ENCODE measurements at regions not wholly inside any gene's neighbourhood (a gene's known extent, or its start where the extent isn't known, plus 50 kb on each side); places are given as distances from the start of the nearest gene placed in this dataset.

DNA sequence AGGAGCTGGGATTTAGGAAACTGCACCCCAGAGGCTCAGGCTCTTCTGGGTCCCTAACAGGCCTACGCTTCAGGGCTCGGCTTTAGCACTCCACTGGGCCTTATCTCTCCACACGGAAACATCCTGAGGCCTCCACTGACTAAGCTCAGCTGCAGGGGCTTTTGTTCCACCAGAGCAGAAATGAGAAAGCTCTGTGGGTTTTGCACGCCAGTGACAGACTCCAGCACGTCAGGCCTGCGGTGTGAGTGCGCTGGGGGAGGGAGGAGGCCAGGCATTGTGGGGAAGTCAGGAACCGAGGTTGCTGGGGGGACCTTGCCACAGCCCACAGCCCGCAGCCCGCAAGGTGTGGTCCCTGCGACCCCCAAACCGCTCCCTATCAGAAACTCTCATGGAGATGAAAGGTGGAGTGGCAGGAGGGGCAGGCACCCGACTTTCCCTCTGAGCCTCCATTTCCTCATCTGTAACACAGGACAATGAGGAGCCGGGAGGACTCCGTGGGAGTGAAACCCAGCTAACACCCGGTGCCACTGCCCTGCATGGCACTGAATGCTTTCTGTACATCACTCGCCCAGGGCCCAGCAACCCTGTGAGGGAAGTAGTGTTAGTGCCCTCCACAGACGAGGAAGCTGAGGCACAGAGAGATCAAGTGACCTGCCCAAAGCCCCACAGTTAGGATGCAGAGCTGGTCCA, 106.5 kb downstream of the TPRA1 start:
- DNase-seq (ENCODE audit: low read depth in 2 of 2), result peak; percentile 53 to 64

DNA sequence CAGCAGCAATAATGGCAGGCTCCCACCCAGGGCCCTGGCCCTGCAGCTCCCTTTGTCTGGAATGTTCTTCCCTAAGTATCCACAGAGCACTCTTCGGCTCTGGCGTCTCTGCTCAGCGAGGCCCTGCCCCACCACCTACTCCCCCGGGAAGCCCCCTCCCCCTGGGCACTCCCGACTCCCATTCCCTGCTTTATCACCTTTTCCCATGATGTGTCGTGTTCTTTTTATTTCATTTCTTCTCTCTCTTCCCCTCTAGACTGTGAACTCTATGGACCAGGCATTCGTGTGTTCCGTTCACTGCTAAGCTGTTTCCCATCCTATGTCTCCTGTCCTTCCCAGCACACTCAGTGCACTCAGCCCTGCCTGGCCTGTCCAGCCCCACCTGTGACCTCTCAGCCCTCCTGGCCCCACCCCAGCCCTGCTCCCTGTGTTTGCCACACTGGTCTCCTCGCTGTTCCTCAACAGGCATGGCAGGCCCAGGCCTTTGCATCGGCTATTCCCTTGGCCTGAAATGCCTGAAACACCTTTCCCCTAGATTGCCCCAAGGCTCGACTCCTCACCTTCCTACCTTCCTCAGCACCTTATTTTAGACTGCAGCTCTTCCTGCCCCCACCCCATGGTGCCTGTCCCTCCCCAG, 107.4 kb downstream of the TPRA1 start:
- no peak for DNase-seq (ENCODE audit: low read depth in 2 of 2)

DNA sequence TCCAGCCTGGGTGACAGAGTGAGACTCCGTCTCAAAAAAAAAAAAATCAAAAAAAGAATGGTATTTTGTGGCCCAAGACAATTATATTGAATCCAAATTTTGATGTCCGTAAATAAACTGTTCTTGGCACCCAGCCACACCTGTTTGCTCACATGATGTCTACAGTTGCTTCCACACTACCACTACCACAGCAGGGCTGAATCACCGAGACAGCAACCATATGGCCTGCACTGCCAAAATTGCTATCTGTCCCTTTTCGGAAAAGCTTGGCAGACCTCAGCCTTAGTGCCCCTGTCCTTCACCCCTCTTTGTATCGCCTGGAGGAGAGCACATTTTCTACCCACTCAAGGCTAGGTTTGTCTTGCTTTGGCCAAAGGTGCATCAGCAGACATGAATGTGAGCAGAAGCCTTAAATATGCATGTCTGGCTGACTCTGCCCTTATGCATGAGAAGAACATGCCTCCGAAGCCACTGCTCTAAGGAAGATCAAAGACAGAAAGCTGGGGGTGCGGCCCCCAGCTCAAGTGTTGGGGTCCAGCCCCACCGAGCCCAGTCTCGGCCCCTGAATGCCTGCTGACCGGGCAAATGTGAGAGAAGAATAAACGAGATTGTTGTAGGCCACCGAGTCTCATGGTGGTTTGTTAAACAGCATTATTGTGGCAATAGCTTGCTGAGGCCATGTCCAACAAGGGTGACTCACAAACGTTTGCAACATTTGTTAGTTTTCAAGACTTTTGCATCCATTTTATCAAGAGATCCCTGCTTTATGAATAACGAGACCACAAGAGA, 108.1 kb downstream of the TPRA1 start:
- DNase-seq (ENCODE audit: low read depth in 2 of 2), result no peak

DNA sequence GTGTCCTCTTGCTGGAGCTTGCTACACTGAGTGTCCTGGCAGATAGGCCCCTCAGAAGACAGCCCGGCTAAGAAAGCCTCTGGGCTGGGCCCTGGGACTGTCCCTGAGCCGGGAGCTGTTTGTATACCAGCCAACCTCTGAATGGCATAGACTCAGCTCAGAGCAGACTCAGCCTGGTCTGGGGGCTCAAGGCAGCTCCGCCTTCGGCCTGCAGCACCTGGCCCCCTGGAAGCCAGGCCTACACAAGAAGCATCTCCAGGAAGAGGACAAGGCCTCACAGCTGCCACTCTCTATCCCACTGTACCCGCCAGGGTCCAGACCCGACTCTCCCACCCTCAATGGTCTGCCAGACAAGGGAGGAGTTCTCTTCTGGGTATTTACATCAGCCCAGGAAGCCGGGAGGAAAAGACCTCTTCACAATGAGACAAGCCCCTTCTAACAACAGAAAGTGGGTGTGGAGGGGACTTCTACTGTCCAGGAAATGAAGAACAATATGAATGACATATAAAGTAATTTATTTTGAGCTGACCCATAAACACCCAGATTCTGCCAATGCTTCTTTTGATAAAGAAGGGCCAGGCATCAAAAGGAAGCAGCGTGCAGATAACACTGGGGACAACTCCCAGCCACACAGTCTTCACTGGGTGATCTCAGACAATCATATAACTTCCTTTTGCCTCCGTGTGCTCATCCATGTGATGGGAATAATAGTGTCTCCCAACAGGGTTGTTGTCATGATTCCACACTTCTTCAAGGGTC, 110.2 kb downstream of the TPRA1 start:
- DNase-seq (ENCODE audit: low read depth in 2 of 2), result no peak

DNA sequence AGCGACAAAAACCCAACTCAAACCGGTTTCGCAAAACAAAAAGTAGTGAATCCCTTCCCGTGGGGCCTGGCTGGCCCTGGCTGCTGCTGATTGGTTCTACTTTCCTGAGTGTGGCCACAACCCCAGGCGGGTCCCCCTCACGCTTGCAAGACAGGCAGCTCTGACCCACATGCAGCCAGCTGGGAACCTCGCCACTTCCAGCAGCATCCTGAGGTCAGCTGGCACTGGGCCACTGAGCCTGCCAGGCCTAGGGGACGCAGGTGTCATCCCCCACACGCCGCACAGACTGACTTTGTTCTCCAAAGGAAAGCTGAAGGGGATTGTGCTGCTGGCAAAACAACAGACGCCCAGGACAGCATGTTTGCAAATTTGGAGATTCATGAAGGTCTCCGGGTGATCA, 111.1 kb downstream of the TPRA1 start:
- no peak for DNase-seq (ENCODE audit: low read depth in 2 of 2)

DNA sequence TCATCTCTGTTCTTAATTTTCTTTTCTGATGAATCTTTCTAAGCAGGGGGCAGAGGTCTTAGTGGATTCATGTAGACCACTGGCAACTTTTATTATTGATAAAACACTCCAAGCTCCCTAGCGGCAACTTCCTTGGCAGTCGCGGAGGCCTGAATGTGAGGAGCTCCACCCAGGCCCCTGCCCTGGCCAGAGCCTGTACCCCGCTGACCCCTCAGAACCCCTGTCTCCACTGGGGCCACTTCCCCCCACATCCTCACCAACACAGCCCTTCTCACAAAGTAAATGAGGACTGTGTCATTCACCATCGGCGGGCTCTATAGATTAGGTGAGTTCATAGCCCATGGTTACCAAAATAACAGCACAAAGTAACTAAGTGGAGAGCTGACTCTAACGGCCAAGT, 111.6 kb downstream of the TPRA1 start:
- no peak for DNase-seq (ENCODE audit: low read depth in 2 of 2)

DNA sequence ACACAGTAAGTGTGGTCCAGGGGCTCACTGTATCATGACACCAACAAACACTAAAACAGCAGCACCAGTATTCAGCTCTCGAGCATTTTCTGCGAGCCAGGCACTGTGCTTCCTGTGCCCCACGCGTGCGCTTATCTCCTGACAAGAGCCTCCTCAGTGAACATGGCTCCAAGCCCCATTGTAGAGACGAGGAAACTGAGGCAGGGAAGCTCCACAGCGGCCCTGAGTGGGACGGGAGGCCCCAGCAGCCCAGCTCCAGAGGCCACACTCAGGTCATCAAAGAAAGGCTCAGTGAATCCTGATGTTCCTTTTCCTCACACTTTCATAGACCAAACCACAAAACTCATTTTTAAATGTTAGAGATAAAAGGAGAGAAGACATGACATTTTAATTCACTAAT, 113.1 kb downstream of the TPRA1 start:
- no peak for DNase-seq (ENCODE audit: low read depth in 2 of 2)

DNA sequence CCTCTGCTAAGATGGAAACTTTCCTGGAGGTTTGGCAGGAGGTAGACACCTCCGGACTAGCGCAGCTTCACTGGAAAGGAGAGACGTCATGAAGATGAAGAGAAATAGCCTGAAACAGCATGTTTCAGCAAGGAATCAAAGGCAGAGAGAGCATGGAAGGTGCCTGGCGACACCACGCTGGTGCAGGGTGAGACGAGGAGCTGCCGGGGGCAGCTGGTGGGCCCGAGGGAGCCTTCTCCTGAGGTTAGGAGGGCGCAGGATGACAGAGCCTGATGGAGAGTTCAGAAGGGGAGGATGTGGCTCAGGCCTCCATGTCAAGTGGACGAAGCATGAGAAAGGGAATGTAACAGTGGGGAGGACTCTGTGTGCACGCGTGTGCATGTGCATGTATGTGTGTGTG, 113.6 kb downstream of the TPRA1 start:
- DNase-seq (ENCODE audit: low read depth in 2 of 2), result no peak

DNA sequence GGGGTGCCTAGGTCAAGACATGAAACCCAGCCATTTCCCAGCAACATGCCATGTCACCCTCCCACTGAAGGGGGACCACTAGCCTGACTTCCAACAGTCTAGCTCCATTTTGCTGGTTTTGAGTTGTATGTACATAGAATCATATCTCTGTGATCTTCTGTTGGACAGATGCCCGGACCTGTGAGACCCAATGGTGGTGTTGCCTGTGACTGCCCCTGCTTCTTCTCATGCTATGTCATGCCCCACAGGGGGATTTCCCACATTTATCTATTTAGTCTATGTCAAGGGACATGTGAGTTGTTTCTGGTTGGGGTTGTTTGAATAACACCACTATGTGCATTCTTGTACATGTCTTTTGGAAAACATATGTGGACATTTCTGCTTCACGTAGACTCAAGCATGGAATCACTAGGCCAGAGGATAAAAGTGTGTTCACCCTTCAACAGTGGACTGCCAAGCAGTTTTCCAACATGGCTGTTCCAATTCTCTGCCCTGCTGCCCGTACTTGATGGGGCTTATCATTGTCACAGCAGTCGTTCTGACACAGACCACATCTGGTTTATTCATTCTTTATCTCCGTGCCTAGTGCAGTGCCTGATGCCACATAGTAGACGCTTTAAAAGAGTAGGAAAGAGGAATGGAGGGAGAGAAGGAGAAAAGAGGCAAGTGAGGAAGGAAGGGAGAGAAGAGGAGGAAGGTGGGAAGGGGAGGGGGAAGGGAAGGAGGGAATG, 114.4 kb downstream of the TPRA1 start:
- DNase-seq (ENCODE audit: low read depth in 2 of 2), result no peak

DNA sequence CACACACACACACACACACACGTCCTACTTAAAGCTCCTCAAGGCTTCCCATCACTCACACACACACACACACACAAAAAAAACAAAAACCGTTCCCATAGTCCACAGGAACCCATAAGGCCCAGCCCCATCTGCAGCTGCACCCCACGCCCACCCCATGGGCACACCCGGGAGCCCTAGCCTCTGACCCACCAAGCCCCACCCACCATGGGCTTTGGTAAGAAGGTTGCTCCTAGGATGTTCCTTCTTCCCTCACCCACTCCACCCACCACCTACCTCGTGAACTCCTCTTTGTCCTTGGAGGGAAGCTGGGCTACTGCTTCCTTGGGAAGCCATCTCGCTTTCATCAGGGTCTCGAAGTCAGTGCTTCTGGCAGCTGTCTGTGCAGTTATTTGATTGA, 115.1 kb downstream of the TPRA1 start:
- DNase-seq (ENCODE audit: low read depth in 2 of 2), result no peak

DNA sequence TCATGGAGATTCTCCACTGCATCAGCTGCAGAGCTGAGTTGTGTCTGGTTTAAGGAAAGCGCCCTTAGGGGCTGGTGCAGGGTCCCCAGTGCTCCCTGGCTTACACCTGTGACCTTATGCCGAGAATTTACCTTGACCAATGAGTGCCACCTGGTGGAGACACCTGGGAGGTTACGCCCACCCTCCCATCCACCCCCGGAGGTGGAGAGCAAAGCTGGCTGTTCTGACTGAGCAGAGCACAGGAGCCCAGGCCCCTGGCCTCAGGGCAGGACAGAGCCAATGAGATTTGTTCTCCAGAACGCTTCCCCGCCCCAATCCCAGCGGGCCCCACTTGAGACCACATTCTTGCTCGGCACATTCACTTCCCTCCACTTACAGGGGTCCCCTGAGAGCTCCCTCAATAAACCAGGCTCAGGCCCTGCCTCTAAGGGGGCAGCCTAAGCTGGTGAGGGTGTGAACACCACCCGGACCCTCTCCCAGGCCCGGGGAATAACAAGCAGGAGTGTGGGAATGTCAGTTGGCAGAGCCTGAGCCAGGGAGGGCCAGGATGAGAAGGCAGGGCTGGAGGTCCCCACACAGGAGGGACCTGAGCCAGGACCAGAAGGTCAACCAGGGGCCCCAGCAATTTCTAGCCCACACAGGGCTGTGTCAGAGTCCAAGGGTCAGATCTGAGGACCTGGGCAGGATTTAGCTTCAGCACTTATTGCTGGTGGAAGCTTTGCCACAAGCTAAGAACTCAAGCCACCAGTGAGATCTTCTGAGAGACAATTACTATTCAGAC, 117.1 kb downstream of the TPRA1 start:
- DNase-seq (ENCODE audit: low read depth in 2 of 2), result no peak

DNA sequence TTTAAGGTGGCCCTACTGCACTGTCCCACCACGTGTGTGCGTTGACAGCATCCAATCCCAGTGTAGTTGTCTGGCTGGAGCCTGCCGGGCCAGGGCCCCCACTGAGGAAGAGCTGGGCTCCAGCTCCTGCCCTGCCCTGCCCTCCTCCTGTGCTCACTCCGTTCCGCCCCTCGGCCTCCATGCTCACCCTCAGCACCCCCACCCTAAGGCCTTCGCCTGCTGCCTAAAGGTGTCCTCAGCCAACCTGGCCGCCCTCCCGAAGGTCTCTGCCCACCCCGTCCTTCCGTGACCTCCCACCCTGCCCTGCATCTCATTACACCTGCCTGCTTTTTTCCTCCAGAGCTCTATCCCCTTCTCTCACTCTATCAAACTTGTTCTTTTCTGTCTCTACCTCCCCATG, 118.0 kb downstream of the TPRA1 start:
- DNase-seq (ENCODE audit: low read depth in 2 of 2), result no peak

DNA sequence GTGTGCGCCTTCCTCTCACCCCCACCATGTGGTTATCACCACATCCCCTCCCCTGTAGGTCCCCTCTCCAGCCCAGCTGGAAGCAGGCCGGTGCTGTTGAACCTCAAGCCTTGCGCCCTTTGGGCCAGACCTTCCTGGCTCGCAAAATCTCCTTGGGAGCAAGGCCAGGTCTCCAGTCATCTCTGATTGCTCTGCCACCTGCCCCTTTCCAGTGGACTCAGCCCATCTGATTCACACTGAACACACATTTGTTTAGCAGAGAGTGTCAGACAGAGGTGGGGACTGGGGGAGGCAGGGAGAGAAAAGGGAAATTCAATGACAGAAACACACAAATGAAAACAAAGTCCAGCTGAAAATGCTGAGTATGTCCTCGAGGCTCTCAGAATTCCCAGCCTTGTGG, 119.4 kb downstream of the TPRA1 start:
- DNase-seq (ENCODE audit: low read depth in 2 of 2), result no peak

DNA sequence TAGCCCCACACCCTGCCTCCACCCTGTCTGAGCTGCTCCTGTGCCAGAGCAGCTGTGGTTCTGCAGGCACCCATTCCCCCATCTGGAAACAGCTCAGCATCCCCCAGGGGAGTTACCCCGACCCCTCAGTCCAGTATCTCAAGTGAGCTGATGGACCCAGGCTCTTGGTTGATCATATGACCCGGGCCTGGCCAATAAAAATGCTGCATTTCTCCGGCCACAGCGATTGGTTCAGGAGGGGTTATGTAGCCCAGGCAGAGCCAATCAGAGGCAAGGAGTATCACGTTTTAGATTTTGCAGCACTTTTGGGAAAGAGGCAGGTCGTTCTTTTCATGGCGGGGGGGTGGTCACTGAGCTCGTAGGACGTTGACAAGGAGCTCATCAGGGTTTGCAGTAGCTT, 120.8 kb downstream of the TPRA1 start:
- no peak for DNase-seq (ENCODE audit: low read depth in 2 of 2)

DNA sequence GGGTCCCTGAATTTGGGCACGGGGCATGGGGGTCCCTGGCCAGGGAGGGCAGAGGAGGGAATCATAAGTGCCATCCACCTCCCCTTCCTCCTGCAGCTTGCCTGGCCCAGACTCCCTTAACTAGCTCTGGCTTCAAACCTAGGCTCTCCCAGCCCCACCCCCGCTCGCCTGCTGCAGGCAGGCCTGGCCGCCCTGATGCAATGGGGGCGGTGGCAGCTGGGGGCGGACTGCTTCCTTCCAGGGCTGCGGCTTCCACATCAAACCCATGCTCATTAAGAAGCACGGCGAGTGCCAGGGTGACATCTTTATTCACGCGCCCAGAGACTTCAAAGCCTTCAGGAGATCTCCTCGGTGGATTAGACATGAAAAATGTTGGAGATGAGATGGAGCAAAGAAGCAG, 123.1 kb downstream of the TPRA1 start:
- DNase-seq (ENCODE audit: low read depth in 2 of 2), result no peak

DNA sequence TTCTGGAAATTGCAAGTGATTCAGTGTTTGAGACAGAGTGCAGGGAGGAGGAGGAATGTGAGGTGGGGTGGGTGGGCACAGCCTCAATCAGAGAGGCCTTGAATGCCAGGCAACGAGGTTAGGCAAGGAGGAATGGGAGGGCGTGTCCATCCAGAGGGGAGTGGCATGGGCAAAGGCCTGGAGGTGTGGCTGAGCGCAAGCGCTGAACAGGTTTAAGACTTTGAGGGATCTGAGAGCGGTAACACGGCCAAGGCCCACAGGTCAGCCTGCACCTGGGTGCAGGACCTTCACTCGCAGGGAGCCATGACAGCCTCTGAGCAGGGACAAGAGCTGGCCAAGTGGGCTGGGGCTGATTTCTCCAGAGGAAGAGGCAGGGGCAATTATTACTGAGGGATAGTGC, 125.9 kb downstream of the TPRA1 start:
- no peak for DNase-seq (ENCODE audit: low read depth in 2 of 2)

DNA sequence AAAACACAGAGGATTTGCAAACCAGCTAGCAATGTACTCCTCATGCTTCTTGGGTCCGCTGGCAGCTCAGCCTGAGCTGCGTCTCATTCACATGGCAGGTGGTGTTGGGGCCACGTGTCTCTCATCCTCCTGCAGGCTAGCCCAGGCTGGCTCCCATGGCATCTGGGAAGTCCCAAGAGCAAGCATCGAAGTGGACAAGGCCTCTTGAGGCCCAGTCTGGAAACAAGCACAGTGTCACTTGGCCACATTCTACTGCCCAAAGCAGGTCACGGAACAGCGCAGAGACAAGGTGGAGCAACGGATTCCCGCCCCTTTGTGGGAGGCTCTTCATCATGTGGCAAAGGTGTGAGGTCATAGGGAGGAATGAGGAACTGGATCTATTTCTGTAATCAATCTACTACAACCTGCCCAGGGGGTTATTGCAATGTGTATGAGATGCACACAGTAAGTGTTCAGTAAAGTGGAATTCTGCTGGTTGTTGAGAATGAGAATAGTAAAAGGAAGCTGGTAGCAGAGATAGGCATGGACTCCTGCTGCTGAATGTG, 128.3 kb downstream of the TPRA1 start:
- no peak for DNase-seq (ENCODE audit: low read depth in 2 of 2)

DNA sequence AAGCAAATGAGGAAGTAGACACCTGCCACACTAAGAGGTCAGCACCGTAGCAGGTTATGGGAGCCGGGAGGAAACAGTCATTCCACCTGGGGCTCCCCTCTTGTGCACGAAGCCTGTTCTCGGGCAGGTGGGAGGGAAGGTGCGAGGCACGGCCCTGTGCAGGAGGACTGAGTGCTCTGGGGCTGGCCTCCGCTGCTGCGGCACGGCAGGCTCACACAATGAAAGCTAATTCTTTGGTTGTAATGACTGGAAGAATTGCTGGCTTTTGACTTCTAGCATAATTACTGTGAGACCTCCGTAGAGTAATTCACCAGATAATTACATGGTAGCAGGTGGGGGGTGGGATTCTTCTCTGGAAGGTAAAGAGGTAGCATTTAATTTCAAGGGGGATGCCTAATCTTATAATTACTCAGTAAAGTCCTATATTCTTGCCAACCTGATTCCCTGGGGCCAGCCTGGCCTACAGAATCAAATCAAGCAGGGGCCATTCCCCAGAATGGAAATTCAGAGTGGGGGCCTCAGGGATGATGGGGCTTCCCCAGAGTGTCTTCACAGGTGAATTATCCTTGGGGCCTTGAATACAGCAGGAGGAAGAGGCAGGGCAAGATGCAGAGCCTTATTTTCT, 129.1 kb downstream of the TPRA1 start:
- DNase-seq (ENCODE audit: low read depth in 2 of 2), result no peak

DNA sequence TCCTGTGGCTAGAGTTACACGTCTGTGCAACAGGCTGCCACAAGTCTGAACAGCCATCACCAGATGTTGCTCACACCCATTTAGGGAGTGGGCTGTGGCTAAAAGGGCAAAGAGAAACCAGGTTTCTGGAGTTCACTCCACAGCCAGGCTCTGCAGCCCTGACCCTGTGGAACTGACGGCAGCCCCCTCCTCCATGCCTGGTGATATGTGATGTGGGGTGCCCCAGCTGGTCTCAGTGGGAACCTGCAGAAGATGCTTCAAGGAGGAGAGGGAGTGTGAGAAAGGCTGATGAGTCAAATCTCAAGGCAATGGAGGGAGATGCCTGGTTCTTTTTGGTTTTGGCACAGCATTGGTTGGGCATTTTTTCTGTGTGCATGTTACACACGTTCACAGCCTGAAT, 130.6 kb downstream of the TPRA1 start:
- DNase-seq (ENCODE audit: low read depth in 2 of 2), result no peak

All from stimulated activated CD4-positive, alpha-beta T cell treated with anti-CD3 and anti-CD28 coated beads, Interleukin-4, amount 100 ng/mL, for 48 hours (primary cell).